ENCODE measurements at regions not wholly inside any gene's neighbourhood (a gene's known extent, or its start where the extent isn't known, plus 50 kb on each side); places are given as distances from the start of the nearest gene placed in this dataset.

- TF ChIP-seq CTCF (IDR thresholded peaks at IDR 0.05) = no peak
- TF ChIP-seq POLR2A (IDR thresholded peaks at IDR 0.05) = no peak
Measured at GRCh38 chr6:71373943-71374342, 85.3 kb downstream of the OGFRL1 start.

Data from prostate gland (tissue), 2 donors.